ENCODE measurements at regions not wholly inside any gene's neighbourhood (a gene's known extent, or its start where the extent isn't known, plus 50 kb on each side); places are given as distances from the start of the nearest gene placed in this dataset.

- TF ChIP-seq CTCF (IDR thresholded peaks at IDR 0.05) (no peak), EZH2phosphoT487 (IDR thresholded peaks at IDR 0.05) (peak; percentile 36)
Measured at GRCh38 chr18:75915941-75916623, 488.6 kb upstream of the SMIM21 start.
